ENCODE measurements at regions not wholly inside any gene's neighbourhood (a gene's known extent, or its start where the extent isn't known, plus 50 kb on each side); places are given as distances from the start of the nearest gene placed in this dataset.

GRCh38 chr20:60937585-60937984 lies 314.5 kb upstream of the CDH4 start:
- no peak for DNase-seq

DNA sequence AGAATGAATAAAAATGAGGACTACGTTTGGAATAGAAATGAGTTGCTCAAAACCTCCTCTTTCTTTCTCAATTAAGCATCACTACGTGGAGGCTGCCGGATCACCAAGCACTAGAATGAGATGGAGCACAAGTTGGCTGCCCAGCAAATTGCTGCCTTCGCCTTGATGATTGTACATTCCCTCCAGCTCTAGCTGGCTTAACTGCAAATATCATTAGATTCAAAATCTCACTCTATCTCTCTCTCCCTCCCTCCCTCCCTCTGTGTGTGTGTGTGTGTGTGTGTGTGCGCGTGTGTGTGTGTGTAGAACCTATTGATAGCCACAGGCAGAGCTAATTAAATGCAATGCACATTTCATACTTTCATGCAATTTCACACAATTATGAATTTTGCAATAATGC lies 310.7 kb upstream of the CDH4 start:
- no peak for DNase-seq

DNA sequence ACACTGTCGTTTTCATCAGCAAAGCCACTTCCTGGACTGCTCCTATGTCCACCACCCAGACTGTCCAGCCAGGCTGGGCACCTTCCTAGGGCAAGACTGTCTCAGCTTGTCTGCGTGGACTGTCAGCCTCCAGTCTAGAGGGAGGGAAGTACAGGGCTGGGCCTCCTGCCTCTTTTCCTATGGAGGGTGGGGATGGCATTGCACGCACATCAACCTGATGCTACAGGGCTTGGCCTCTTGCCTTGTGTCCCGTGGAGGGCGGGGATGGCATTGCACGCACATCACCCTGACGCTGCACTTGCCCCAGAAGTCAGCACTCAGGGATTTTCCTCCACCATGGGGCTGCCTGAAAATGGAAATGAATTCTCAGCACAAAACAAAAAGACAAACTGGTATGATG lies 304.2 kb upstream of the CDH4 start:
- DNase-seq, result no peak

- DNase-seq, result no peak
Observed at GRCh38 chr20:60948224-60948623, 303.8 kb upstream of the CDH4 start.

GRCh38 chr20:60950561-60950960 lies 301.5 kb upstream of the CDH4 start:
- DNase-seq, result no peak

GRCh38 chr20:60950974-60951373 lies 301.1 kb upstream of the CDH4 start:
- DNase-seq, result no peak

GRCh38 chr20:60952861-60953260 lies 299.2 kb upstream of the CDH4 start:
- DNase-seq, result no peak

DNA sequence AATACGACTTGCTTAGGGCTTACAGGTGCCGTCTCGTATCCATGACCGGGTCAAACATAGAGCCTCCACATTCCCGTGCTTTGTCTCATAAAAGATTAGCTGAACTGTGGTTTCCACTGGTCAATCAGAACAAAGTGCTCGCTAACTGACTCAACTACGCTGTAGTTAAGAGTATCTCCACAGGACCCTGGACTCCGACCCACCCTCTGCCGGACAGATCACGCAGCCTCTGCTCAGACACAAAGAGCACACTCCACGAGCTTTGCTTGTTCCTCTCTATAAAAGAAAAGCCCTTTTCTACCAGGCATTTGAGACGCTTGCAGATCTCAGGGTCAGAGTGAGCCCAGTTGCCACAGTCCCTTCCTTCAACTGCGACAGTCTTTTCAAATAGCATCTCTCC lies 298.7 kb upstream of the CDH4 start:
- DNase-seq, result no peak

- DNase-seq, result no peak
Observed at GRCh38 chr20:60955706-60956105, 296.4 kb upstream of the CDH4 start.

- DNase-seq, result no peak
Observed at GRCh38 chr20:60956194-60956593, 295.9 kb upstream of the CDH4 start.

DNA sequence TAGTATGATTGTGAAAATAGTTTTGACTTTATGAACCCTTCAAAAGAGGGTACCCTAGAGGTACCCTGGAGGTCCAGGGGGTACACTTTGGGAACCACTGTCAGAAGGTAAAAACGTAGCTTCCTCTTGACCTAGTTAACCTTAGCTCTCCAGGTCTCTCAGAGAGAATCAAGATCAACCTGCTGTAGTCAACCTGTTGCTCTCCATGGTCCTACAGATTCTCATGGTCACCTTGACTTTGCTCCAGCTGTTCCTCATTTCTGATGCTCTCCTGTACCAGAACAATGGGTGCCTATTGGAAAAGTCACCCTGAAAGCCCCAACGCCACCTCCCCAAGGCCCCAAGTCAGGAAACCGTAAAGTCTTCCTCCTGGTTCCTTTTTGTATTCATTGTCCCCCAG lies 294.4 kb upstream of the CDH4 start:
- DNase-seq, result no peak

DNA sequence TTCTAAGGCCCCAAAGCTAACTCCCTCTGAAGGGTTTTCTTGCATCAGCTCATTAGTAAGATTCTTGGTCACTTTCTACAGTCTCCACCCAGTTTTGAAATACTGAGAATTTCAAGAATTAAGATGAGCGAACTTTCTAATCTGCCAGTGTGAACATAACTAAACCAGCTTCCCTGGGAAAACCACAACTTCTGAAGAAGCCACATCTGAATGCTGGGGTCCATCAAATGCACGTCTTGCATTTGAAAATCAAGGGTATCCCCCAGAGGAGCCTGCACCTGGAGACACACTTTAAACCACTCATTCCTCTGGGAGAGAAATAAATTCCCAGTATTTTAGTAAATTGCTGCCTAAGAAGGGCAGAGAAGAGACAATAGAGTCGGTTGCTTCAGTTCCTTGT lies 292.1 kb upstream of the CDH4 start:
- no peak for DNase-seq

- DNase-seq, result no peak
Observed at GRCh38 chr20:60960500-60960899, 291.6 kb upstream of the CDH4 start.

DNA sequence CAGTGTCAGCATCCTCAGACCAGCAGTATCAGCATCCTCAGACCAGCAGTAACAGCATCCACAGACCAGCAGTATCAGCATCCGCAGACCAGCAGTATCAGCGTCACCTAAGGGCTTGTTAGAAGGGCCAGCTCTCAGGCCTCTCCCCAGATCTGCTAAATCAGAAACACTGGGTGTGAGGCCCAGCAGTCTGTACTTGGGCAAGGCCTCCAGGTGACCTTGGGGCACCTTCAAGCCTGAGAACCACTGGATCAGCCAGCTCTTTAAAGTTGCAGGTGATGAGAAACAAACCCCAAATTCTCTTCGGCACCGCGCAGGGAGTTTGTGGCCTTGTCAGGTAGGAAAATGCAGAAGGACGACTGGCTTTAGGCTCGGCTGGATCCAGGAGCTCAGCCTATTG lies 290.5 kb upstream of the CDH4 start:
- DNase-seq, result no peak

- DNase-seq, result no peak
Observed at GRCh38 chr20:60962367-60963045, 289.6 kb upstream of the CDH4 start.

DNA sequence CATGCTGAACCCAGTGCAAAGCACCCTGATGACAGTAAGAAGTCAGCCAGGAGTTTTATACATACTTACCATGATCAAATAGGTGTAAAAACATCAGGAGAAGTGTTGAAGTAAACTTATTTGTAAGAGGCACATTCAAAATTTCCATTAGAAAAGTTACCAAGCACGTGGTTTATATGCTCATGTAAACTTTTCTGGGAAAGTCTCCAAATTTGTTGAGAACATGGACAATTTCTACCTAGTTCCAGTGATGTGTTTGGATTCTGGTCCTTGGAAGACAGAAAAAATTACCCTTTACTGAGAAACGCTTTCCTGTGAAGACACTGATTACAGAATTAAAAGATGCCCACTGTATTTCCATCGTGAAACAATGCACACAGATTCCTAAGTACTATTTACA lies 288.9 kb upstream of the CDH4 start:
- DNase-seq, result no peak

DNA sequence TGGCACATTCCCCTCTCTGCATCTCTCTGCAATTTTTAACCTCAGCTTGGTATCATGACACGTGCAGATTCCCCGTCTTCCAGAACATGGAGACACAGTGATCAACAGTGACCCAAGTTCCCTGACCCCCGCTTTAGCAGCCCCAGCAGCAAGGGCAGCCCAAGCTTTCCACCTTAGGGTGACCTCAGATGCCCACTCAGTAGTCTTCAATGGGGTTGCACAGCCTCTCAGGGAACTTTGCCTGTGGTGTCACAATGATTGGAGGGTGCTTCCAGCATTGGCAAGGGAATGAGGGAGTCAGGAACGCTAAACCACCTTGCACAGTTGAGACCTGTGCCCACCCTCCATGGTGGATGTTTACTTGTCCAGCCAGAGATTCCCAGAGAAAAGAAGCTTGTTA lies 287.1 kb upstream of the CDH4 start:
- DNase-seq, result no peak

- no peak for DNase-seq
Observed at GRCh38 chr20:60966031-60966430, 286.0 kb upstream of the CDH4 start.

GRCh38 chr20:60966766-60967165 lies 285.3 kb upstream of the CDH4 start:
- DNase-seq, result no peak

- no peak for DNase-seq
Observed at GRCh38 chr20:60967431-60968316, 284.4 kb upstream of the CDH4 start.

GRCh38 chr20:60968853-60969720 lies 283.0 kb upstream of the CDH4 start:
- no peak for DNase-seq

DNA sequence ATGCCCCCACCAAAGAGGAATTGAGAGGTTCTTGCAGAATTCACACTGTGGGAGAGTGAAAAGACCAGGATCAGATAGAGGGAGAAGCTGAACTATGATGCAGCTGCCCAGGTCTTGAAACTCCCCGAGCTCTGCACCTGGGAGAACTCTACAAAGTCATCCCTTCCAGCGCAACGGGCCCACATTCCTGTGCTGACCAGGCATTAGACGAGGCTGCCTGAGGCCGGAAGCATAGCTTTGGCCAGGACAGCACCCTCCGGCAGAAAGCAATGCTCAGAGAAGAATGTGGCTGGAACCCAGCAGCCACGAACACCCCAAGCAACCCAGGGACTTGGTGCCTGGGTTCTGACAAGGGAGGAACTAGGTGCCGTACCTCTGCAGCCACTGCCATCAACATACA lies 281.5 kb upstream of the CDH4 start:
- DNase-seq, result no peak

DNA sequence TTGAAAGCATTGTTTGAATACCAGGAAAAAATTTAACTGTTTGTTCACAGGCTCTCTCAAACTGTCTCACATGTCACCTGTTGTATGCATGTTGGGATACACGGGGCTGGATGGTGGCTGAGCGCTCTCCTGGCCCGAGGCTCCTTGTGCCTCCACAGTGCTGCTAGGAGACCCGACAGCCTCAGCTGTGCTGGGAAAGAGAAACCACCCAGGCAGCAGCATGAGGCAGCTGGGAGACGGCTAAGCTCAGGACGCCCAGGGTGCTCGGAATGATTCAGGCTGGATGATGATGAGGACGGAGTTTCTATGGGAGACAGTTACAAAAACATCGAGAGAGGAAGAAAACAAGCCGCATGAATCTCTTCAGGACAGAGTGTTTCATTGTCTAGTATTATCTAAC lies 278.0 kb upstream of the CDH4 start:
- no peak for DNase-seq
